ENCODE measurements at regions not wholly inside any gene's neighbourhood (a gene's known extent, or its start where the extent isn't known, plus 50 kb on each side); places are given as distances from the start of the nearest gene placed in this dataset.

DNA sequence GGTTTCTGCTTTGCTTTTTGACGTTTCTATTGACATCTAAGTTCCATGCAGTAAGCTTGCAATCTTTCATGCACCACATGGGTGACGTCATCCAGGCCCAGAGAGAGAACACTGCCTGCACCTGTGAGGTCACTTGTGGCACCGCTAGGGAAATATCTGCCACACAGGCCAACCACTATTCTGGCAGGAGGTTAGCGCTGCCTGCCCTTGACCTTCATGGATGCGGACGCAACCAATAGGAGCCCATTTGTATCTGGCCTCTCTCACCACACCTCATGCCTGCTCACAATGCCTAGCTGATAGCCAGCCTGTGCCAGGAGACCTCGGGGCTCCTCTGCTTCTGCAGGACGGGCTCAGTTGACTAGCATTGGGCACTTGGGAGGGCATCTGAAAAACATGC lies 55.8 kb upstream of the PRR23E start:
- no peak for DNase-seq (ENCODE audit: low read depth)
- TF ChIP-seq, protein P1, sequence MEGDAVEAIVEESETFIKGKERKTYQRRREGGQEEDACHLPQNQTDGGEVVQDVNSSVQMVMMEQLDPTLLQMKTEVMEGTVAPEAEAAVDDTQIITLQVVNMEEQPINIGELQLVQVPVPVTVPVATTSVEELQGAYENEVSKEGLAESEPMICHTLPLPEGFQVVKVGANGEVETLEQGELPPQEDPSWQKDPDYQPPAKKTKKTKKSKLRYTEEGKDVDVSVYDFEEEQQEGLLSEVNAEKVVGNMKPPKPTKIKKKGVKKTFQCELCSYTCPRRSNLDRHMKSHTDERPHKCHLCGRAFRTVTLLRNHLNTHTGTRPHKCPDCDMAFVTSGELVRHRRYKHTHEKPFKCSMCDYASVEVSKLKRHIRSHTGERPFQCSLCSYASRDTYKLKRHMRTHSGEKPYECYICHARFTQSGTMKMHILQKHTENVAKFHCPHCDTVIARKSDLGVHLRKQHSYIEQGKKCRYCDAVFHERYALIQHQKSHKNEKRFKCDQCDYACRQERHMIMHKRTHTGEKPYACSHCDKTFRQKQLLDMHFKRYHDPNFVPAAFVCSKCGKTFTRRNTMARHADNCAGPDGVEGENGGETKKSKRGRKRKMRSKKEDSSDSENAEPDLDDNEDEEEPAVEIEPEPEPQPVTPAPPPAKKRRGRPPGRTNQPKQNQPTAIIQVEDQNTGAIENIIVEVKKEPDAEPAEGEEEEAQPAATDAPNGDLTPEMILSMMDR (conservative IDR thresholded peaks at IDR 0.05; ENCODE audit: low read depth, low read length), result no peak
- no peak overlapping the region for H3K4me3 ChIP-seq (ENCODE audit: low read depth, low read length)

DNA sequence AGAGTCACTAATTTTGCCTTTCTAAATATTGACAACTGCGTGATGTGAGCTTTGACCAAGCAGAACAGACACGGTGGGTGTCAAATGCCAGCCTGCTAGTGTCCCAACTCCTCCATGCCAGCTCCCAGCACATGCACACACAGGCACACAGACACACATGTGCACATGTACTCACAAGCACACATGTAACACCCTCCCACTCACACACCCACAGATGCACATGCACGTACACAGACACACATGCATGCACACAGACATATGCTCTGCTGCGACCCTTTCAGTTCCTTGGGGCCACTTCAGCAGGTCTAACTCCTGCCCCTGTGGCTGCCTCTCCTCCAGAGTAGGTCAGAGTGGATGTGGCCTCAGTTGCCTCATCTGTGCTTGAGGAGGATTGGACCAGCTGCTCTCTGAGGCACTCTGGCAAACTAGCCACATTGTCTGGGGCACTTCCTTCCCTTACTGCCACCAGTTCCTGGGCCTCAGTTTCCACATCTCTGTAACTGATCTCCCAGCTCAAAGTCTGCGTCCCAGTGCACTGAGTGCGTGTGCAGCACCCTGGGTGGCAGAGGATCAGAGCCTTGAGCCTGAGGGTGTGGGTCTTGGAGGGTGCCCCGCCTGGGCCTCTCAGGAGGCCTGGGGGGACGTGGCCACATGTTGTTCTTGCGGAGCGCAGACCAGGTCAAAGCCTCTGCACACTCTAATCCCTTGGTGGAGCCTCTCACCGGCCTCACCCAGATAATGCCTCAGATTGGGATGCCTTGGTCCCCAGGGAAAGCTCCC lies 55.0 kb upstream of the PRR23E start:
- DNase-seq (ENCODE audit: low read depth), result no peak
- TF ChIP-seq, protein P1 (conservative IDR thresholded peaks at IDR 0.05; ENCODE audit: low read depth, low read length), result no peak
- no peak overlapping the region for H3K4me3 ChIP-seq (ENCODE audit: low read depth, low read length)

DNA sequence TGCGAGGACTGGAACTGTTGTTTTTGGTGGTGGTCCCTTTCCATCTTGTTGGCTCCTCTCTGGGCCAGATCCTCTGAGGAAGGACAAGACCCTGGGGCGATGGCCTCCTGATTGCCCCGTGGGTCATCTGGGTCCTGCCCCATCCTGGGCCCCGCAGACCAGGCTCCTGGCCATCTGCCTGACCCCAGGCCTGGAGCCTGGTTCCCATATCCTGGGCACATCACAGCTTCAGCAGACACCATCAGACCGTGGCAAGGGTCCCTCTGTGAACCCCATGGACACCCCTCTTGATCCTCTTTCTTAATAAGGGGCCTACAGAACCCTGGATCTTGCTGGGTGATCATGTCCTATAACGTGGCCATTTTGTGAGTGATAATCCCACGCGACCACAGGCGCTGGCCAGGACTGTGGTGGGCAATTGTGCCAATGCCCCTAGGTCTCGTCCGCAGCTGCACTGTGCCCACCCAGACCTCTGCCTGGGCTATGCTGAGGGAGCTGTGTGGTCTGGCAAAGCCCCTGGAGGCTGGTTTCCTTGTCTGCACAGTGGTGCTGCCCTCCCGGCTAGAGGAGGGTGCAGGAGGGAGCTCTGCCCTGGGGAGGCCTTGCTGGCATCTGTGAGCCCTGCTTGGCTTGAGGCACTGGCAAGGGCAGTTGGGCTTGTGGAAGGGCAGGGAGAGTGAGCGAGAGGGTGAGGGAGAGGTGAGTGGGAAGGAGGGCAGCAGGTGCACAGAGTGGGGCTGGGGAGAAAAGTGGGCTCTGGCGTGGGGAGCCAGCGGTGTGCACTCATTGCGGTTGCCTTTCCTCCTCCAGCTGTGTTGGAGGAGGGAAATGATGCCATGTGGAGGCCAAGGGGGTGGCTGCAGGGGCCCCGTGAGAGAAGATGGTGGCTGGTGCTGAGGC lies 53.1 kb upstream of the PRR23E start:
- no peak for DNase-seq (ENCODE audit: low read depth)
- TF ChIP-seq, protein P1 (conservative IDR thresholded peaks at IDR 0.05; ENCODE audit: low read depth, low read length), result no peak
- no peak overlapping the region for H3K4me3 ChIP-seq (ENCODE audit: low read depth, low read length)

DNA sequence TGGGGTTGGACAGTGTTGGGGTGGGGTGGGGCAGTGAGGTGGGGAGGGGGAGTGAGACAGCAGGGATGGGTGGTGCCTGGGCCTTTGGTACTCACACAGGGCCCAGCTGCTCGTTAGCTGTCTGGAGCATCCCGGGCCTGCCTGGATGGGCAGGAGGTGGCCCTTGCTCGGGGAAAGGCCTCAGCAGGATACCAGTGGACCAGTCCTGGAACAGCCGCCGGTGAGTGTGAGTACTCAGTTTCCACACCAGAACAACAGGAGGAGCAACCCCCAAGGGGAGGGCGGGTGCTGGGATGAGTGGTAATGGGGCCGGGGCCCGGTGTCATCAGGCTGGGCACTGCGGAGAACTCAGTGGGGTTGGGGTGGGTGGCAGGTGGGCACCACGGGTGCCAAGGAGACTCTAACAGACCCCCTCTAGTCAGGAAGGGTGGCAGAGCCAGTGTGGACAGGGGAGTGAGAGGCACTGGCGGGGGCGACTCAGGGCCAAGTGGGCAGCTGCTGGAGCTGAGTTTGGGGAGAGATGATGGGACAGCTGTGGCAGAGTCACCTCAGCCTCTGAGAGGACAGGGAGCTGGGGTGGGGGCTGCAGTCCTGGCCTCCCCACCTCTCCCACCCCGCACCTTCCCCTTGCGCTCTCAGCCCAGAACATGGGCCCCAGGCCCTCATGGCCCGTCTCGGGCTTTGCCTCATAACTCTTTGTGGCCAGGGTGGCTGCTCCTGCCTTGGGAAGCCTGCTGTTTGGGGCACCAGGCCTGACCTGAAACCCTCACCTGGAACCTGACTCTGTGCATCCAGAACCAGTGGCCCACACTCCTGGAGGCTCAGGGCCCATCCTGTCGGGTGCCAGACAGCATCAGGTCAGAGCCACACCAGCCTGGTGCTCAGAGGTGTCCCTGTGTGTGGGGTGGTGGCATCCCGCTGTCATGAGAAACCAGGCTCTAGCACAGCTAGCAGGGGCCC lies 52.1 kb upstream of the PRR23E start:
- DNase-seq (ENCODE audit: low read depth), result no peak
- TF ChIP-seq, protein P1 (conservative IDR thresholded peaks at IDR 0.05; ENCODE audit: low read depth, low read length), result no peak
- no peak overlapping the region for H3K4me3 ChIP-seq (ENCODE audit: low read depth, low read length)

DNA sequence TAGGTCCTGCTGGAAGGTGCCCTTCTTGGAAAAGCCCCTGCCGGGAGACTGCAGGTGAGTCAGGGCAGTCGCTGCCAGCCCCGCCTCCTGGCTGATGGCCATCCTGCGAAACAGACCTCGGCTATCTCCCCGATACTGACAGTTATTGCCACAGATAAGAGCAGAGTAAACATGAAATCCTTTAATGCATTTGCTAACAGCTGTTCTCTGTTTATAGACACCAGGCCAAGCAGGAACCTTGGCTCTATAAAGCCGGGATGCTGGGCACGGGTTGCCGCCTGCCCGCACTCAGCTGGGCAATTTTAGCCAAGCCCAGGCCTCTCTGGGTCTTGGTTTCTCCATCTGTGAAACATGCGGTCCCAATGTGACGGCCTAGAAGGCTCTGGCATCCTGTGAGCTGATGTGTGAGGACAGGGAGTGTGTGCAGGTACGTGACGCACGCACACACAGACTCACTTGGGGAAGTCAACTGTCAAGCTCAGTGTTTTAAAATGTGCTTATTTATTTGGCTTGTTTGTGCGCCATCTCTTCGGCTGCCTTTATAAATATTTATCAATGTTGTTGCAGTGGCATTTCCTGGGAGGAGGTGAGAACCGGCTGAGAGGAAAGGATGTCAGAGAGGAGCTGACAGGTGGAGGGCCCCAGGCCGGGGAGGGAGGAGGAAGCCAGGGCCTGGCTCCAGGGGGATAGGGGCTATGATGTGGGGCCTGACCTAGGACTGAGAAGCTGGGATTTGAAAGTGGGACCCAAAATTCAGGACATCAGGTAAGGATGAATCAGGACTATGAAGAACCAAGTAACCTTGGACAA lies 50.8 kb upstream of the PRR23E start:
- DNase-seq (ENCODE audit: low read depth), result no peak
- TF ChIP-seq, protein P1 (conservative IDR thresholded peaks at IDR 0.05; ENCODE audit: low read depth, low read length), result no peak
- no peak overlapping the region for H3K4me3 ChIP-seq (ENCODE audit: low read depth, low read length)
